ENCODE measurements at regions not wholly inside any gene's neighbourhood (a gene's known extent, or its start where the extent isn't known, plus 50 kb on each side); places are given as distances from the start of the nearest gene placed in this dataset.
"Not testable (repeated sequence)": the region's sequence is repeated elsewhere in the genome, so short reads cannot be mapped to it uniquely, and the experiment has no call there.

DNA sequence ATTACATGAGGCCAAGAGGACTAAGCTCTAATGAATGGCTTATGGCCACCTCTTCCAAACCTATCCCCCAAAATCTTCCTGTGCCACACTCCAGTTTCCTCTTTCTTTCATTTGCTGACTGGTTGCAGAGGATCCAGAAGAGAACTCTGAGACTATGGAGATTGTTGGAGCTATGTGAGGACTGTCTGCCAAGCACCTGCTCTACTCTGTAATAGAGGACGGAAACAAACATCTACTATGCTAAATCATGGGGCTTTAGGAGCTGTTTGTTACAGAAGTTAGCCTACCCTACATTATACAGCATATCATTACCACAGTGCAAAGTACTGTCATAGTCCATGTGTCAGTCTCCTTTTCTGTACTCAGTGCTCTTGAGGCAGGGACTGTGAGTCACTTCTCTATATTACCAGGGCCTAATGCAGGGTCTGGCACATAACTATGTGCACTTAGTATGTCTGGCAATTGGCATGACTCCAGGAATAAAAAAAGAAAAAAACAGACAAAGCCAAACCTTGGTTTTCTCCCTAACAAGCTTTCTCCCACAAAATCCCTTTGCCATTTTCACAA, 95.1 kb downstream of the RPAP3 start:
- intact Hi-C loops (cut with micrococcal nuclease) = no loop called here
- DNase-seq (no peak), ATAC-seq (no peak)

DNA sequence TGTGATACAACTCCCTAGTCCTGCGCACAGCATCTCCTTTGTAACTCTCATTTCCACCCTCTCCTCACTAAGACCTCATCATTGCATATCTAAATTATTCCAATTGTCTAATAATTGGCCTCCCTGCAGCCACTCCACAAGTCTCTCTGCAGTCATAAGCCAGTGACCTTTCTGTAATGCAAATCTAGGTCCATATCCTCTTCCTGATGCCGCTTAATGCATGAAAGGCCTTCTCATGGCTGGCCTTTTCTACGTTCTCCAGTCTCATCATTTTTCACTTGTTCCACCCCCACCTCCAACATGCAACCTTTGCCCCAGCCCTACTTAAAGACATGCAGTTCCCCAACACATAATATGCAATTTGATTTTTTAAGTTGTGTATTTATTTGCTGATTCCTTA, 96.0 kb downstream of the RPAP3 start:
- intact Hi-C loops (cut with micrococcal nuclease) = no loop called here
- ATAC-seq (no peak), DNase-seq (no peak)

DNA sequence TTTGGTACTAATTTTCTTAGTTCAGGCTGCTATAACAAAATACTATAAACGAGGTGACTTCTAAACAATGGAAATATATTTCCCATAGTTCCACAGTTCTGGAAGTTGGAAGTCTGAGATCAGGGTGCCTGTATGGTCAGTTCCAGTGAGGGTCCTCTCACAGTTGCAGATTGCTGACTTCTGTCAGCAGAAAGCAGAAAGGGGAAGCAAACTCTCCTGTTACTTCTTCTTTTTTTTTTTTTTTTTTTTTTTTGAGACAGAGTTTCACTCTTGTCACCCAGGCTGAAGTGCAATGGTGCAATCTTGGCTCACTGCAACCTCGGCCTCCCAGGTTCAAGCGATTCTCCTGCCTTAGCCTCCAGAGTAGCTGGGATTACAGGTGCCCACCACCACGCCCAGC, 97.2 kb downstream of the RPAP3 start:
- intact Hi-C loops (cut with micrococcal nuclease); DNase-seq: not testable (repeated sequence)
- ATAC-seq = peak; percentile 22

DNA sequence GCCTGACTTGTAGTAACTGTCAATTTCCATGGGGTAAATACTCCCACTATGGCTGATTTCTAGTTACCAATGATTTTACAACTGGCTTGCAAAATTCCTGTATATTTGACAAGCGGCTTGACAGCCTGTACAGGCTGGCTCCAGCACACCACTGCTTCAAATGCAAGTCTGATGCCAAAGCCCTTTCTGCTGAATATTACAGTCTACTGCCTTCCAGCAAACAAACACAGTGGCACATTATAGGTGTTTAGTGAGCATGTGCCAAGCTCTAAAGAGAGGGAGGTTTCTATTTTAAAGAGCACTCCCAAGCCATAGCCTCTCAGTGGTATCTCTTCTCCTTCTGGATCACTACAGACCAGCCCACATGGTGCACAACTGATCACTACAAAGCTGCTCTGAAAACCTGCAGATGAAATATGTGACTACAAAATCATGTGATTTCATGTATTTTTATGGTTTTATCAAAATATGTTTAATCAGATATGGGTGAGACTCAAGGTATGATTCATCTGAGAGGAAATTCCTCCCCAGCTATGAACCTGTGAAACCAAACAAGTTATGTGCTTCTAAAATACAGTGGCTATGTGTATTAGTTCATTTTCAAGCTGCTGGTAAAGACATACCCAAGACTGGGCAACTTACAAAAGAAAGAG, 101.5 kb downstream of the RPAP3 start:
- DNase-seq (no peak), ATAC-seq (no peak)
- intact Hi-C loops (cut with micrococcal nuclease) = no loop called here

DNA sequence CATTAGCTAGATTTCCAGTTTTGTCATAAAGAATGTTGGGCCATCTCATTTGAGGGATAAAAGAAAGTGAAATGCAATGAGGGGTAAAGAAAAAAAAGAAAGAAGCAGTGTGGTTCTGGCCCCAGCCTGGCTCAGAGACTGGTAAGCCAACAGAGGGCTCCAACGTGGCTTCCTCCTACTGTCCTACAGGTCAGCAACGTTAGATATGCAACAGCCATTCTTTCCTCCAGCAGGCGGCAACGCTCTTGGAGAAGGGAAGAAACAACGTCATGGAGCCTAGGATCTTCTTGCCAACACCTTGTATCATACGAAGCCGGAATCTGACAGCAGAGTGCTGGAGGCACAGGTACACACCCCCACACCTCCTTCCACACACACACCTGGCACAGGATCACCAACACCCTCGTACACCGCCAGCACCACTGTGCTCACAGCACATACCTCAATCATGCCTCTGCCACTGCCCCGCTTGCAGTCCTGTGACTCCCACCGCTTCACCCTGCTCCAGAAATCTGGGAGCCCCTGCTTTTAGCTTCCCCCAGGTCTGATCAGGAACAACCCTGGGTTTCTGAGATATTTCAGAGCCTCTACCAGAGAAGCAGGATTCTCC, 102.8 kb downstream of the RPAP3 start:
- DNase-seq (no peak), ATAC-seq (no peak)
- intact Hi-C loops (cut with micrococcal nuclease) = no loop called here

DNA sequence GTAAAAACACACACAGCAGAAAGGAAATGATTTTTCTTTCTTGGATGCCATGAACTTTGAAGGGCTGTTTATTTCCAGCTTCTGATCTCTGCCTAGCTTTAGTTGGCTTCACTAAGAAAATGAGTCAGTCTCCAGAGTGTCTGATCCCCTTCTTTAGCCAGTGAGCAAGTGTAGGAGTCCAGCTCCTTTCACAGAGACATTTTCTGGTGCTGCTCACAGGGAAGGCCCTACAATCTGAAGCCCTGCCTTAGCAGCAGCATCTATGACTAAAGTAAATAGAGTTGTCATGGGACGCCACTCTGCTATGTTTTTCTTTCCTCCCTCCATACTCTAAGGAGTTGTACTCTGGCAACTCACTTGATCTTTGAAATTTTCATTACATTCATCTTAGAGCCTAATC, 103.5 kb downstream of the RPAP3 start:
- intact Hi-C loops (cut with micrococcal nuclease) = no loop called here
- DNase-seq (no peak), ATAC-seq (peak; percentile 85)

DNA sequence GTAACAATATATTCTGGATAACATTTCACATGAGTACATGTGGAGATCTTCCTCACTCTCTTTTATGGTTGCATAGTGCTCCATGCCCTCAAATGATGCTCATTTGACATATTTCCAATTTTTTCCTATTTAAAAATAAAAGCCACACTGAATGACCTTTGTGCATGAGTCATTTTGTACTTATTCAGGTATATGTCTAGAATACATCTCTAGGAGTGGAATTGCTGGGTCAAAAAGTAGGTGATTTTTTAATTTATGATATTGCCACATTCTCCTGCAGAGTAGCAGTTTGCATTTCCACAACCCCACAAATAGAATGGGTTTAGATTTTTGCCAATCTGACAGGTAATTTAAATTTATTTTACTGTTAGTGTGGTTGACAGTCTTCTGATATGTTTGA, 104.8 kb downstream of the RPAP3 start:
- DNase-seq (no peak), ATAC-seq (no peak)
- intact Hi-C loops (cut with micrococcal nuclease) = no loop called here

DNA sequence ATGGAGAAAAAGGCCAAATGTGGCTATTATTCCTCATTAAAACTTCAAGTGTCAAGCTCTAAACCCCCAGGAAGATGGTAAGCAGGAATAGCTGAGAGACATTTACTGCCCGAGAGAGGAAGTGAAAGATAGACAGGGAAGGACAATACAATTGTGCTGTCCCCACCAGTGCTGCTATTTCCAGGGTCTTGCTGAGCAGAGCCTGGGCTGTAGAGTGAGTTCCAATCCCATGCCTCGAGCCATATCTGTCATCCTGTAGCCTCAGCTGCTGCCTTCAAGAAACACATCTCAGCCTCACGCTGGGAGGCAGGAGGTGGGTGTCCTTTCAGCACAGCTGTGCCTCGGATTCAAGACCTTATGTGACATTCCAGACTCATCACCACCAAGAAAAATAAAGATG, 114.0 kb downstream of the RPAP3 start:
- intact Hi-C loops (cut with micrococcal nuclease) = no loop called here
- no peak for DNase-seq
- ATAC-seq = peak; percentile 41

DNA sequence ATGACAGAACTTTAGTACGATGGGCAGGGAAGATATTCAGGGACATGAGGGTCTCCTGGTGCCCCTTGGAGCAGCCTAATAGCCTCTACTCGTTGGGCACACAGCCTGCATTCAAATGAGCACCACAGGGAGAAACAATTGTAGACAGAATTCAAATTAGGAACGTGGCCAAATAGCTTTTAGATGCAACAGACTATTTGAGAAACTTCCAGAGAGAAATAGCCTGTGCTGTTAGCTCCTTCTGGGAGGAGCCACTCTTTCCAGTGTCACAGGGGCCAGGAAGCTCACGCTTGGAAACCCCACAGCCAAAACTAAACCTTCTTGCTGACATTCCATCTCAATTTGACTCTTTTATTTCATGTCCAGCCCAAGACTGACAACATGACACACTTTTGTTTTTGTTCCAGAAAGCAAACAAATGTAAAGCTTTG, 114.5 kb downstream of the RPAP3 start:
- ATAC-seq (peak; percentile 72), DNase-seq (no peak)
- intact Hi-C loops (cut with micrococcal nuclease) = no loop called here

DNA sequence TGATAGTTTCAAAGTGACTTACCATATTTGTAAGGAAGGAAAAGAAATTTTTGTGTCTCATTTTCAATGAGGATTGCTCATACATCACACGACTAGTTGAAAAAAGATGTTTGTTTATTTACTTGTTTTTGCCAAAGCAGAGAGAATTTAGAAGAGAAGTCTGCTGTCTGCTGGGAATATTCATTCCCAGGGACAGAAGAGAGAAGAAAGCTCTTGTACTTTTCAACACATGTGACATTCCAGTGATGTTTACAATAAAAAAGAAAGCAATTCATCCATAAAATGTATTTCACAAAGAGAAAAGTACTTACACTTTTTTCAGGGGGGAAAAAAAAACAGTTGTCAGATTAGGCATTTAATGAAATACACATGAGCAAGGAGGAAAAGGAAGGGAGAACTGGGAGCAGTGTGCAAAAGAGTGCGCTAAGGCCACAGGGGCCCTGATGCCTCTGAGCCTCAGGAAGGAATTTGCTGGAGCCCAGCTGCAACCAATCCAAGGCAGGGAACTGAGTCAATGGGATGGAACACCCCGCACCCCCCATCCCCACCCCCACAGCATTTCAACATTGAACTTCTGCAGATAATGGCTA, 115.0 kb downstream of the RPAP3 start:
- ATAC-seq (peak; percentile 86), DNase-seq (peak; percentile 42)
- intact Hi-C loops (cut with micrococcal nuclease) = no loop called here

DNA sequence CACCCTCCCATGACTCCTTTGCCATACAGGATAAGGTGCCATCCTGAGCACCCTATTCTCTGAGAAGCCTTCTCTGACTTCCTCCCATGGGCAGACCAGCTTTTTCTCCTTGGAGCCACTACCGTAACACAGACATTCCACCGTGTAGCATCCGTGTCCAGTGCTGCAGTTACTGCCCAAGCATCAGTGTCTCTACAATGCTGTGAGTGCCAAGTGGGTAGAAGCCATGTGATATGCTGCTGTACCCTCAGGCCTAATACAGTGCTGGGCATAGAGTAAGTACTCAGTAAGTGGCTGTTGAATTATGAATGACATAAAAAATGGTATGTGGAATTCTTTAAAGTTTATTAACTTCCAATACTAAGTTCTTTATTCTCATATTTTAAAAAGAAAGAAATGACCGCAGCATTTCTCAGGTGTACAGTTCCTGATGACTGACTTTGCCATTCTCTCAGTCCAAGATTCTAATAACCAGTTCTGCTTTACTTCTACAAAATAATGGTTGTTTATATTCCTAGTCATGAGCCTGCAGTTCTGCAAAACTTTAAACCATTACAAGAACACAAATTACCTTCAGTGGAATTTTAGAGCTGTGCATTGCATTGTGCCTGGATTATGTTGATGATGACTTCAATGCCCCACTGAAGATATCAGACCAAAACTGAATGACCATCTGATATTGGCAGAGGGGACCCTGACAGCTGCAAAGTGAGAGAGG, 118.7 kb downstream of the RPAP3 start:
- ATAC-seq (no peak), DNase-seq (no peak)
- intact Hi-C loops (cut with micrococcal nuclease) = no loop called here

DNA sequence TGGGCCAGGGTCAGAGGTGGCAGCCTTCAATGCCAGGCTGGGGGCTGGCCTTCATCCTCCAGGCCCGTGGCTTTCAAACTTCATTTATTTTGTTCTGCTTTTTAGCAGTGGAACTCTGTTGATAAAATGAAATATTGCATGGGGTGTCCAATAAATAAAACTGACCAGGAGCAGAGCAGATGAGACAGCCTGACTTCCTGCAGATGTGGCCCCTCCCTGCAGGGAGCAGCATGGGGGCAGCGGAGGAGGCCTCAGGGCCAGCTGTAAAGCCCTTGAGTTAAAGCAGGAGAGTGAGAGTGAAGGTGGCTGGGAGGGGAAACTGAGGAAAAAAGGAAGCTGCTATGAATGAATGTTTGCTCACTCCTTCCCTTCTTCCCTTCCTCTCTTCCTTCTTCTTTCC, 120.3 kb downstream of the RPAP3 start:
- DNase-seq = no peak
- intact Hi-C loops (cut with micrococcal nuclease) = no loop called here

DNA sequence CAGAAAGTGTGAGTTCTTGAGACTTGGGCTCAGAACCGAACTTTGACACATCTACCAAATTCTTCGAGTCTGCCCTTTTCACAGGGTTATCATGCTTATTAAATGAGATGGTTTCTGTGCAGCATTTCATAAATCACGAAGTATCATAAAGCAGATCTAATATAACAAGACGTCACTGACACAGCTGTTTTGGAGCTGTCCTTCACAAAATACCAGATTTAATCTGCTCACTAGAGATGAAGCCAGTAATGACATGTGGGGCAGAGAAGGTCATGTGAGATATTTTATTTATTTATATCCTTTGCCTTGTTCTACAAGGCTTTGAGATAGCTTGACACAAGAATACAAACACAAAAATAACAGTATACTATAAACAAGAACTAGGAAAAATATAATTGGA, 127.0 kb downstream of the RPAP3 start:
- intact Hi-C loops (cut with micrococcal nuclease) = no loop called here
- ATAC-seq = no peak

More for the DNA sequence above, 120.3 kb downstream of the RPAP3 start:
- ATAC-seq = no peak

DNA sequence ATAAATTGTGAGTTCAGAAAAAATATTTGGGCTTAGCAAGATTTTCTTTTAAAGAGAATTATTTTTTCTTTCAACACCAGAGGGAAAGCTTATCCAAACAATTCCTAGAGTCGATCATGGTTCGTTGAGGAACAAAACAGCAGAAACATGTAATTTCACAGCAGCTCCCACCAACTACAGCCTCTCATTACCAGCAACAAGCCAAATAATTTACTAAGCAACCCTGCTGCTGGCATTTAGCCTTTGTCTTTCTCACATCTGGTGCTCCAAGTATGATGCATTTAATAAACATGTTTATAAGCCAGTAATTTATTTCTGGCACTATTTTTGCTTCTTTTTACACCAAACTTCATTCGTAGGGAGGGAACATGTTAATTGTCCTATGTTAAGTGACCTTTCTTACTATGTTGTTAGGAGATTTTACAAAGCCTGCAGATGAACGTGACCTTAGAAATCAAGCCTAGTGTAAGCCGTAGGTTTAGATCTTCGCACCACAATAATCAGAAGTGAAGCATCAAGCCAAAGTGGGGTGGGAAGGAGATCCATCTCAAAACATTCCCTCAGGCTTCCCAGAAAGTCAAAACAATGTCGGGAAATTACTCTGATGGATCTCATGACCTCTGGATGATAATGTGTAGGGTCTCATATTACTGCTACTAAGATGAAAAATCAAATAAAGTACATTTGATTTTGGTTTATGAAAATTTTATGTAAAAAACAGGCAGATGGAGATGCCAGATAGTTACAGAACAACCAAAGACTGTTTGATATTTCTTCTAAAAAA, 128.4 kb downstream of the RPAP3 start:
- peak; percentile 45 for ATAC-seq
- intact Hi-C loops (cut with micrococcal nuclease) = no loop called here

More for the DNA sequence above, 127.0 kb downstream of the RPAP3 start:
- no peak for DNase-seq

DNA sequence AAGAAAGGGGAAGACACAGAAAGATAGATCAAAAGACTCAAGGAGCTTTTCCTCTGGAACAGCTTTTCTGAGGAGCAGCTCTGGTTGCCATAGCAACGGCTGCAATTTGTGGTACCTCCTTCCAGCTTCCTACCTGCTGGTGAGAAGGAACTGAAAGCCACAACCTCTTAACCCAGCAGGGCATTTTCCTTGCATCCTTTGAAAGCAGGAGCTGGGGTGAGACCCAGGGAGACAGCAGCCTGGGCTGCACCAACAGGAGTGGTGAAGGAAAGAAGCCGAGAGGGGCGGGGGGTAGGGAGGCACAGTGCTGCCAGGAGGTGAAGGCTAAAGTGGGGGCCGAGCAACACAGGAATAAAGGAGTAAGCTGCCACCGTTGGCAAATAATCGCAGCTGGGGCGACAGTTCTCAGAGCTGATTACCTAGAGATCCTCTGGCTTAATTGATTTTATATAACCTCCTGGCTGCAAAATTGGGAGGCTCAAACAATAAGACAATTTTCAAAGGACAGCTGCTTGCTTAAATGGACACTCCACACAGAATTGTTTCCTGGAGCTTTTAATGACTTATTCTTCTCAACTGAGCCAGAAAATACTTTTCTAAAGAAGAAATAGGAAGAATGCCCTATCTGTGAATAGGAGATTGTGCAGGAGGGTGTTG, 129.4 kb downstream of the RPAP3 start:
- ATAC-seq (no peak), DNase-seq (no peak)
- intact Hi-C loops (cut with micrococcal nuclease) = no loop called here

More for the DNA sequence above, 128.4 kb downstream of the RPAP3 start:
- DNase-seq = no peak

DNA sequence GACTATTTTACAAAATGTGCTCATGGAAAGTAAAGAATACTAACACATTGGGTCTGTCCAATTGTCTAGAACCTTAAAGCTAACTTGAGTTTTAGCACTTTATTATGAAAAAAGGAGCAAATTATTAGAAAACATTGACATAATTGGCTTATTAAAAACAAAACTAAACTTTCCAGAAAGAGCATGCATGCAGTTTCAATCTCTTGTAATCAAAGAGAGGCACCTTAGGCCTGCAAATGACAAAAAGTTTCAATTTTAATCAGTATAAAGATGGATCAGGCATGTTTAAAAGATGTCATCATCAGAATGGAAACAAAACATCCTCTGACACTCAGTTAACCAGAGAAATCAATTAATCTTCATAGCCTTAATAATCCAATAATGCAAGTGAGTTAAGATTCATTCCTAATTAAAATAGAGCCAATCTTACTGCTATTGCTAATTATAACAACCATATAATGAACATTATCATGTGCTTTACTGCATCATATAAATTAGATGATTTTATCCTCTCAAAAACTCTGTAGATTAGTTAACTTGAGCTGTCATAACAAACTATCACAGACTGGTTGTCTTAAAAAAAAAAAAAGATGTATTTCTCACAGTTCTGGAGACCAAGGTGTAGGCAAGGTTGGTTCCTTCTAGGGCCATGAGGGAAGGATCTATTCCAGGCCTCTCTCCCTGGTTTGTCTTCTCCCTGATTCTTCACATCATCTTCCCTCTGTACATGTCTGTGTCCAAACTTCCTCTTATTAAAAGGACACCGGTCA, 131.4 kb downstream of the RPAP3 start:
- ATAC-seq = no peak
- DNase-seq = no peak
- intact Hi-C loops (cut with micrococcal nuclease) = no loop called here

DNA sequence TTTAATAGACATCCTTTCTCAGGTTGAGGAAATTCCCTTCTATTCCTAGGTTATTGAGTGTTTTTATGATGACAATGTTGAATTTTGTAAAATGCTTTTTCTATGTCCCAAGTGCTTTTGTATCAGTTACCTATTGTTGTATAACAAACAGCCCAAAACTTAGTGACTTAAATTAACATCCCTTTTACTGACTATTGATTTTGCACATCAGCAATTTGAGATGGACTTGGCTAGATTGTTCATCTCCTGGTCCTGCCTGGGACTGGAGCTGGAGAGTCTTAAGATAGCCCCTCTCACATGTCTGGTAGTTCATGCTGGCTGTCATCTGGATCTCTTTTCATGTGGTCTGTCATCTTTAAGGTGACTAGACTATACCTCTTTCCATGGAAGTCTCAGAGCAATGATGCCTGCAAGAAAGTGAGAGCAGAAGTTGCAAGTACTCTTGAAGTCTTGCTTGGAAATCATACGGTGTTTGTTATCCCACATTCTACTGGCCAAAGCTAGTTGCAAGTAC, 132.6 kb downstream of the RPAP3 start:
- DNase-seq (no peak), ATAC-seq (no peak)
- intact Hi-C loops (cut with micrococcal nuclease) = no loop called here

DNA sequence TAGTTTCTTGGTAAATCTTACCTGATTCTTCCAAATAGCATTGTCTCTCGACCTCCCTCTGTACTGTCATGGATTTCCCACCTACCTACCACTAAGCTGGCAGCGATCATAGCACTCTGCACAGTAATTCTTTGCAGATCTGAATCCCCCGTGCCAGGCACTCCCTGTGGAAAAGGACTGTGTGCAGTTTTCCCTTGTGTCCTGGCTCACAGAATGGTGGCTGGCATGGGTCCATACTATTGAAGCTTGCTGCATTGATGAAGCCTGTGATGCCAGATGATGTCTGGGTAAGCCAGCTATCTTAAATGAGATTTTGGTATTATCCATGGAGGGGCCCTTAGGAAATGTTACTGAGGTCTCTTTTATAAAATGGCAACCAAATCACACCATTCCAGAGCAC, 135.7 kb downstream of the RPAP3 start:
- DNase-seq = no peak
- no peak for ATAC-seq
- intact Hi-C loops (cut with micrococcal nuclease) = no loop called here
